Panc1 (cell line): ENCODE measurements at regions not wholly inside any gene's neighbourhood (a gene's known extent, or its start where the extent isn't known, plus 50 kb on each side); places are given as distances from the start of the nearest gene placed in this dataset.

Experiments
- POLR2AphosphoS5 ChIP-seq: IDR thresholded peaks from 2 replicates; pipeline ENCODE4 v1.6.1; 2012; ENCODE audit warnings: mild to moderate bottlenecking, low read depth, low read length, moderate library complexity
- SIN3A ChIP-seq: IDR thresholded peaks from 2 replicates; pipeline ENCODE4 v1.6.1; 2012; ENCODE audit warnings: low read depth, mild to moderate bottlenecking, low read length, moderate library complexity, borderline replicate concordance; ENCODE audit not compliant: insufficient read depth
- TCF7L2 ChIP-seq: IDR thresholded peaks from 2 replicates; pipeline ENCODE4 v1.6.1; 2011; ENCODE audit warnings: mild to moderate bottlenecking, low read depth, low read length, inconsistent platforms
- TF ChIP-seq, protein P1 (sequence below), 2 experiments: IDR thresholded peaks; 2 replicates each; pipeline ENCODE4 v1.6.1; 2011 to 2012; ENCODE audit warnings: low read depth in 2 of 2, control low read depth in 1 of 2, low read length in 1 of 2, mild to moderate bottlenecking in 1 of 2, moderate library complexity in 1 of 2; ENCODE audit not compliant: insufficient read depth in 1 of 2
- TF ChIP-seq, protein P2 (sequence below): fragments of 450-650 bp; IDR thresholded peaks from 2 replicates; pipeline ENCODE4 v1.5.1; 2017; ENCODE audit warnings: mild to moderate bottlenecking

DNA sequence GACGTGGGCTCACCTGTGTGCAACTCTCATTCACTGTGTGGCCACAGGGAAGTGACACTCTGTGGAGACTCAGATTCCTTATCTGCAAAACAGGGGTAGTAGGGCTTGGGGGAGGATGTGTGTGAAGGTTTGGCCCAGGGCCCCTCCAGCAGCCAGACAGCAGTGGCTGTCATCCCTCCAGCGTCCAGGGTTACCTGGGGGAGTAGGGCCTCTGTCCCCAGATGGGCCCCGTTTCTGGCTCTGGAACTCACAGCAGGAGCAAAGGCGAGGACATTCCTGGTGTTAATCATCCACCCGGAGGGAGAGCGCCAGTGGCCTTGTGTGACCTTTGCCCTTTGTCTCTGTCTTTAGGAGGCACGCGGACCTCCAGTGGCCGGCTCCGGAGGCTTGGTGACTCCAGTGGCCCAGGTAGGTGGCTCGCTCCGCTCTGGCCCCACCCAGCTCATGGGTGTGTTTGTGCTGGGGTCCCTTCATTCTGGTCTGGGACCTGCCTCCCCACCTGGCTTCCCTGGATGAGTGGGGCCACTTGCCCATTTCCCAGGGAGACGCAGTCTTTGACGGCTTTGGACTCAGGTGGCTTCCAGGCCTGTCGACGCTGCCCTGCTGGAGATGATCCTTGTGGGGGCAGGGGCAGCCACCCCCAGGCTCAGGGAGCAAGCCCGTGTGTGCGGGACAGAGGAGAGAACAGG lies 166.2 kb downstream of the SEC14L1 start:
- TF ChIP-seq, protein P1, sequence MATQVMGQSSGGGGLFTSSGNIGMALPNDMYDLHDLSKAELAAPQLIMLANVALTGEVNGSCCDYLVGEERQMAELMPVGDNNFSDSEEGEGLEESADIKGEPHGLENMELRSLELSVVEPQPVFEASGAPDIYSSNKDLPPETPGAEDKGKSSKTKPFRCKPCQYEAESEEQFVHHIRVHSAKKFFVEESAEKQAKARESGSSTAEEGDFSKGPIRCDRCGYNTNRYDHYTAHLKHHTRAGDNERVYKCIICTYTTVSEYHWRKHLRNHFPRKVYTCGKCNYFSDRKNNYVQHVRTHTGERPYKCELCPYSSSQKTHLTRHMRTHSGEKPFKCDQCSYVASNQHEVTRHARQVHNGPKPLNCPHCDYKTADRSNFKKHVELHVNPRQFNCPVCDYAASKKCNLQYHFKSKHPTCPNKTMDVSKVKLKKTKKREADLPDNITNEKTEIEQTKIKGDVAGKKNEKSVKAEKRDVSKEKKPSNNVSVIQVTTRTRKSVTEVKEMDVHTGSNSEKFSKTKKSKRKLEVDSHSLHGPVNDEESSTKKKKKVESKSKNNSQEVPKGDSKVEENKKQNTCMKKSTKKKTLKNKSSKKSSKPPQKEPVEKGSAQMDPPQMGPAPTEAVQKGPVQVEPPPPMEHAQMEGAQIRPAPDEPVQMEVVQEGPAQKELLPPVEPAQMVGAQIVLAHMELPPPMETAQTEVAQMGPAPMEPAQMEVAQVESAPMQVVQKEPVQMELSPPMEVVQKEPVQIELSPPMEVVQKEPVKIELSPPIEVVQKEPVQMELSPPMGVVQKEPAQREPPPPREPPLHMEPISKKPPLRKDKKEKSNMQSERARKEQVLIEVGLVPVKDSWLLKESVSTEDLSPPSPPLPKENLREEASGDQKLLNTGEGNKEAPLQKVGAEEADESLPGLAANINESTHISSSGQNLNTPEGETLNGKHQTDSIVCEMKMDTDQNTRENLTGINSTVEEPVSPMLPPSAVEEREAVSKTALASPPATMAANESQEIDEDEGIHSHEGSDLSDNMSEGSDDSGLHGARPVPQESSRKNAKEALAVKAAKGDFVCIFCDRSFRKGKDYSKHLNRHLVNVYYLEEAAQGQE (IDR thresholded peaks at IDR 0.05; ENCODE audit: insufficient read depth in 1 of 2, low read depth in 2 of 2, low read length in 1 of 2): 0 out of 4 replicates have a peak, but pooled peaks of 1 of the 2 experiments have one; percentile 9
- TF ChIP-seq, protein P2, sequence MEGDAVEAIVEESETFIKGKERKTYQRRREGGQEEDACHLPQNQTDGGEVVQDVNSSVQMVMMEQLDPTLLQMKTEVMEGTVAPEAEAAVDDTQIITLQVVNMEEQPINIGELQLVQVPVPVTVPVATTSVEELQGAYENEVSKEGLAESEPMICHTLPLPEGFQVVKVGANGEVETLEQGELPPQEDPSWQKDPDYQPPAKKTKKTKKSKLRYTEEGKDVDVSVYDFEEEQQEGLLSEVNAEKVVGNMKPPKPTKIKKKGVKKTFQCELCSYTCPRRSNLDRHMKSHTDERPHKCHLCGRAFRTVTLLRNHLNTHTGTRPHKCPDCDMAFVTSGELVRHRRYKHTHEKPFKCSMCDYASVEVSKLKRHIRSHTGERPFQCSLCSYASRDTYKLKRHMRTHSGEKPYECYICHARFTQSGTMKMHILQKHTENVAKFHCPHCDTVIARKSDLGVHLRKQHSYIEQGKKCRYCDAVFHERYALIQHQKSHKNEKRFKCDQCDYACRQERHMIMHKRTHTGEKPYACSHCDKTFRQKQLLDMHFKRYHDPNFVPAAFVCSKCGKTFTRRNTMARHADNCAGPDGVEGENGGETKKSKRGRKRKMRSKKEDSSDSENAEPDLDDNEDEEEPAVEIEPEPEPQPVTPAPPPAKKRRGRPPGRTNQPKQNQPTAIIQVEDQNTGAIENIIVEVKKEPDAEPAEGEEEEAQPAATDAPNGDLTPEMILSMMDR: no peak
- TF ChIP-seq TCF7L2: no peak
- TF ChIP-seq POLR2AphosphoS5: 0 out of 2 replicates have a peak, but pooled peaks have one; percentile 11
- TF ChIP-seq SIN3A: no peak
